ENCODE measurements at regions not wholly inside any gene's neighbourhood (a gene's known extent, or its start where the extent isn't known, plus 50 kb on each side); places are given as distances from the start of the nearest gene placed in this dataset.

DNA sequence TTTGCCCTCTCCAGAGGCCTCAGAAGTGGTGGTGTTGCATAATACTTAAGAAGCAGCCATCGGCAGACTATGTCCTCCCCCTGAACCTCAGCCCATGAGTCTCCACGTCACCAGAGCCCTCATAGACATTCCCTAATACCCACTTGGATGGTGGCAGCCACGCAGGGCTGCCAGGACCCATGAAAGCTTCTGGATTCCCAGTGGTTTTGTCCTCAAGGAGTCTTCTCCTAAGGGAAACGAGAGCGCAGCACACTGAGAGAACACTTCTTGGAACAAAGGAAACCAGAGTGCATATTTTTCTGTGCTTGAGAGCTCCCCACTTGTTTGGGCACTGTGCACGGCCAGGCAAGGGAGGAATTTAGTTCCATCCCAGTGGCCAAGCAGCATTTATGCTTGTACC is 204.1 kb upstream of the DMD start:
- DNase-seq (no peak), ATAC-seq (ENCODE audit: low read depth) (no peak)
- intact Hi-C loops (cut with micrococcal nuclease), result no loop called here
- Mint-ChIP-seq H3K4me3 (no peak overlapping the region), H3K27me3 (no peaks in the 10 kb centered on the region), H3K9me3 (peaks cover 5% of the 10 kb centered on the region), H3K27ac (no peak overlapping the region), H3K36me3 (ENCODE audit: low read depth) (no peaks in the 10 kb centered on the region), H3K4me1 (no peaks in the 10 kb centered on the region)
- POLR2A ChIA-PET, result no interaction called here
- no peak for TF ChIP-seq CTCF (IDR thresholded peaks at IDR 0.05)
- CTCF ChIA-PET, result no interaction called here

DNA sequence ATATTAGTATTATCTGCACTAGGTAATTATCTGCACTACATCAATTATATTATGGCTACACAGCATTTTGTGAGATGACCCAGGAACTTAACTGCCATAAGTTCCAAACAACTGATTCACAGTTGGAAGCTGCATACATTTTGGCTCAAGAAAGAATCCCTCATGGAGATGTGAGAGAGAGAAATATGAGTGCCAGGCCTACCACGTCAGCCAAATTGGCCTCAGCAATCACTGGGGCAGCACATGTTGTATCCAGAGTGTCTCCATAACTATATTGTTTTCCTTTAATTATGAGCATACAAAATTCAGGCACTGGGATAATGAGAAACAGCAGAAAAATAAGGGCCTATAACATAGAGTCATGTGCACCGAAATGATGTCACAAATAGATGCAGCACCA is 174.2 kb upstream of the DMD start:
- intact Hi-C loops (cut with micrococcal nuclease), result no loop called here
- POLR2A ChIA-PET, result no interaction called here
- Mint-ChIP-seq H3K27me3 (no peaks in the 10 kb centered on the region), H3K27ac (no peak overlapping the region), H3K9me3 (no peaks in the 10 kb centered on the region), H3K4me1 (no peaks in the 10 kb centered on the region), H3K36me3 (ENCODE audit: low read depth) (no peaks in the 10 kb centered on the region), H3K4me3 (no peak overlapping the region)
- TF ChIP-seq CTCF (IDR thresholded peaks at IDR 0.05), result no peak
- DNase-seq (no peak), ATAC-seq (ENCODE audit: low read depth) (no peak)
- CTCF ChIA-PET, result no interaction called here

DNA sequence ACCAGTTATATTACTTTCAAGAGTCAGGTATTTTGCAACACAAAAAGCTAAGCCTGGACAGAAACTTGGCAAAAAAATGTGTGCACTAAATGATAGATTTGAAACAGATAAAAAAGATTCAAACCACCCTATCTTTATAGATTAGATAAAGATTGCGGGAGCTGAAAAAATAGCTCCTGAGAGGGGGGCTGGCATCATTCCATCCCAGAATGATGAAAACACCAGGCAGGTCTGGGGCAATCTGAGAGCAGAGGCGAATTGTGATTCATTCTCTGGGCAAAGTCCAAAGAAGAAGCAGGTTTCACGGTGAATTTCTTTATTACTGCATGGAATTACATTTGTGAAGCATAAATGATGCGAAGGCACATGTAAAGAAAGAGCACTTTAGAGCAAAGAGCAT is 168.5 kb upstream of the DMD start:
- ATAC-seq (ENCODE audit: low read depth) (no peak), DNase-seq (no peak)
- Mint-ChIP-seq H3K36me3 (ENCODE audit: low read depth) (no peaks in the 10 kb centered on the region), H3K4me1 (no peaks in the 10 kb centered on the region), H3K27me3 (no peaks in the 10 kb centered on the region), H3K9me3 (no peaks in the 10 kb centered on the region), H3K27ac (no peak overlapping the region), H3K4me3 (no peak overlapping the region)
- no peak for TF ChIP-seq CTCF (IDR thresholded peaks at IDR 0.05)
- CTCF ChIA-PET, result no interaction called here
- POLR2A ChIA-PET, result no interaction called here
- intact Hi-C loops (cut with micrococcal nuclease), result no loop called here

DNA sequence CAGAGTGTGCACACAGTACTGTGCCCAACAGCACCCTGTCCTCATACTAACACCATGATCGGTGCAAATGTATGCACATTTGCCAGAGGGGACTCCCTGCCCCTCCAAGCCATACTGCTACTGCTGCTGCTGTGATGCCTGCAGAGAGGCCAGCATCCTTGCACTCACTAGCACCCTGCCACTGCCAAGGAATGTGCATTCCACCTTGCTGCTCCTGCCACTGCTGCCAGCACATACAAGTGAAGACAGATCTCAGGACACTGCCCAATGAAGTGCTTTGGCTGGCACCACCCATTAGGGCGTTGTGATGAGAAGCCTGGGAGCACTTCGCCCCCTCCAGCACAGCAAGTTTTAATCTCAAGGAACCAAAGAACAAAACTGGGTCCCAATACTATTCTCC is 146.3 kb upstream of the DMD start:
- POLR2A ChIA-PET, result no interaction called here

DNA sequence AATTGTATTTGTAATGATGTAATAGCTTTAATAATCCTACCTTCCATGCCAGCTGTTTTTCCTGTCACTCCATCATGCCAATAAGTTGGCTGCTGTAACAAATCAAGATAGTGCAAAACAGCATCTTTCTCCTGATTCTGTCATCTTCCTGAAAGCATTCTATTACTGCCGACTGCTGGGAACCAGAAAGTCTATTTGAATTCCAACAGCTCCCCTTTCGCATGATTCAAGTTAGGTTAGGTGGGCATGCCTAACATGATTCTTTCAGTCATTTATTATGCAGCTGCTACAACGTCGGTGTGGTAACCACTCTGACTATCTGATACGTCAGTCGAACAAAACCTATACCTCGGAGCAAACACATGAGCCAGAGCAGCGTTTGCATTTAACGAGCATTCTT is 127.9 kb upstream of the DMD start:
- Mint-ChIP-seq H3K36me3 (ENCODE audit: low read depth) (no peaks in the 10 kb centered on the region), H3K9me3 (no peaks in the 10 kb centered on the region), H3K27me3 (no peaks in the 10 kb centered on the region), H3K27ac (no peak overlapping the region), H3K4me1 (no peaks in the 10 kb centered on the region), H3K4me3 (no peak overlapping the region)
- intact Hi-C loops (cut with micrococcal nuclease), result loop anchor here (5.0 kb wide), 1 partner anchor 932 kb away; no protein-coding TSS in a partner anchor
- CTCF ChIA-PET, result no interaction called here
- ATAC-seq (ENCODE audit: low read depth) (no peak), DNase-seq (no peak)
- POLR2A ChIA-PET, result no interaction called here
- TF ChIP-seq CTCF (IDR thresholded peaks at IDR 0.05), result no peak

More for the DNA sequence above, 146.3 kb upstream of the DMD start:
- Mint-ChIP-seq H3K4me1 (no peaks in the 10 kb centered on the region), H3K27ac (no peak overlapping the region), H3K36me3 (ENCODE audit: low read depth) (no peaks in the 10 kb centered on the region), H3K27me3 (no peaks in the 10 kb centered on the region), H3K9me3 (no peaks in the 10 kb centered on the region), H3K4me3 (no peak overlapping the region)
- intact Hi-C loops (cut with micrococcal nuclease), result no loop called here
- ATAC-seq (ENCODE audit: low read depth) (no peak), DNase-seq (no peak)
- TF ChIP-seq CTCF (IDR thresholded peaks at IDR 0.05), result no peak
- CTCF ChIA-PET, result no interaction called here
